Loucy (cell line): ENCODE measurements at regions not wholly inside any gene's neighbourhood (a gene's known extent, or its start where the extent isn't known, plus 50 kb on each side); places are given as distances from the start of the nearest gene placed in this dataset.

Experiments used
- CTCF ChIP-seq: fragments of 200-600 bp; sonication (generic); conservative IDR thresholded peaks from 2 replicates; pipeline ENCODE4 v1.5.1; 2014; ENCODE audit warnings: mild to moderate bottlenecking, antibody characterized with exemption, low read length
- EZH2phosphoT487 ChIP-seq: fragments of 200-600 bp; IDR thresholded peaks from 2 replicates; pipeline ENCODE4 v1.6.1; 2018; ENCODE audit warnings: antibody characterized with exemption, mild to moderate bottlenecking, moderate library complexity, borderline replicate concordance

- no peak for TF ChIP-seq CTCF
- TF ChIP-seq EZH2phosphoT487: no peak
These were observed 216.5 kb upstream of the SSTR4 start for GRCh38 chr20:22818636-22819035.
